ENCODE measurements at regions not wholly inside any gene's neighbourhood (a gene's known extent, or its start where the extent isn't known, plus 50 kb on each side); places are given as distances from the start of the nearest gene placed in this dataset.
"Not testable (repeated sequence)": the region's sequence is repeated elsewhere in the genome, so short reads cannot be mapped to it uniquely, and the experiment has no call there.

DNA sequence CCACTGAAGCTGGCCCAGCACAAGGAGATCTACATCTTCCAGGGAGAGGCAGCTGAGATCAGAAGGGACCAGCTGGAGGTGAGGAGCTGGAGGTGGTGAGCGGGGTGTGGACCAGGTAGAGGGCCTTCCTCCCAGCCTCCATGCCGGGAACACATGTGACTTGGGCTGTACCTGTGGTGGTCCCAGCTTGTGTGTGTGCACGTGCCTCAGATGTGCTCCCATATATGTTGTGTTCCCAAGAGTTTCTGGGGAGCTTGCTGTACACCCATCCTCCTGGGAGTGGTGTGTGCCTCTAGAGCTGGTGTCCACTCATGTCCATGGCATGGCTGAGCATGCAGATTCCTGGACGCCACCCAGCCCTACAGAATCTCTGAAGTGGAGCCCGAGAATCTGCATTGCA, 183.7 kb upstream of the AKAP13 start:
- FAIRE-seq; DNase-seq (ENCODE audit: insufficient read length, low spot score): not testable (repeated sequence)

DNA sequence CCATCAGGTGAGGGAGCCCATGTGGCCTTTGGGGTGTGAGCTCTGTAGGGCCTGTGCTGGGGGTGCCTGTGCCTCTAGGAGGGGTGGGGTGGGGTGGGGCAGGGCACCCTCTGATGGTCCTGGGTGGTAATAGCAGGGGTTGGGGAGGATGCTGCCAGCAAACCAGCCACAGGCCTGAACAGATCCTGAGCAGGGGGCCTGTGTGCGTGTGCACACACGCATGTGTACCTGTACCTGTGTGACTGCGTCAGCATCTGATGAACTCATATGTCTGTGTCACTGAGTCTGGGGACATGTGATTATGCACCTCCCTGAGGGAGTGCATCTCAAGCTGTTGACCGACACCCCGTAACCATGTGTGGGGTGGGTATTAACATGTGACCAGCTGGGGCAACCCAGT, 182.8 kb upstream of the AKAP13 start:
- DNase-seq (ENCODE audit: insufficient read length, low spot score); FAIRE-seq: not testable (repeated sequence)

DNA sequence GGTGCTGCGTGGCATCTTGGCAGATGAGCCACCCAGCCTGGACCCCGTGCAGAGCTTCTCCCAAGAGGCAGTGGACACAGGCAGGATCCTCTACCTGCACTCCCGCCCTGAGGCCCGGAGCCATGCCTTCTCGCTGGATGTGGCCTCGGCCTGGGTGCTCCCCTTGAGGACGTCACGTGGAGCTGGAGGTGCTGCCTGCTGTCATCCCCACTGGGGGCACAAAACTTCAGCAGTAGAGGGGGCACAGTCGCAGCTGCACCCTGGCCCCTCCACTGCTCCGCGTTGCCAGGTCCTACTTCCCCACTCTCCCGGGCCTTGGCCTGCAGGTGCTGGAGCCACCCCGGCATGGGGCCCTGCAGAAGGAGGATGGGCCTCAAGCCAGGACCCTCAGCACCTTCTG, 182.0 kb upstream of the AKAP13 start:
- not testable (repeated sequence) for FAIRE-seq; DNase-seq (ENCODE audit: insufficient read length, low spot score)

DNA sequence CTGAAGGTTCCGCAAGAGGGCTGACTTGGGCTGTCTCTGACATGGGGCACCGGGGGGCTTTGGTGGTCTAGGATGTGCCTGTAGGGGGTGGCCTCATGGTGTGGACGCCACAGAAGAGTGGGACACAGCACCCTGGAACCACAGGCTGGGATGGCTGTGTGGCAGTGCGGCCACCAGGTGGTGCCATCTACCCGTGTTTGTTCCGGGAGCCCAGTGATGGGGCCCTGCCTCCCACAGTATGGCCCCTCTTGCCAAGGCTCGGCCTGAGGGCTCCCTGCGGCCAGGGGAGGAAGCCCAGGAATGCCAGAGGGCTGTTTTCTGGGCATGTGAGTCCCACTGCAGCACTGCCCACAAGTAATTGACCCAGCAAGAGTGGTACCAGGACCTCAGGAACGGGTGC, 180.2 kb upstream of the AKAP13 start:
- FAIRE-seq; DNase-seq (ENCODE audit: insufficient read length, low spot score): not testable (repeated sequence)

DNA sequence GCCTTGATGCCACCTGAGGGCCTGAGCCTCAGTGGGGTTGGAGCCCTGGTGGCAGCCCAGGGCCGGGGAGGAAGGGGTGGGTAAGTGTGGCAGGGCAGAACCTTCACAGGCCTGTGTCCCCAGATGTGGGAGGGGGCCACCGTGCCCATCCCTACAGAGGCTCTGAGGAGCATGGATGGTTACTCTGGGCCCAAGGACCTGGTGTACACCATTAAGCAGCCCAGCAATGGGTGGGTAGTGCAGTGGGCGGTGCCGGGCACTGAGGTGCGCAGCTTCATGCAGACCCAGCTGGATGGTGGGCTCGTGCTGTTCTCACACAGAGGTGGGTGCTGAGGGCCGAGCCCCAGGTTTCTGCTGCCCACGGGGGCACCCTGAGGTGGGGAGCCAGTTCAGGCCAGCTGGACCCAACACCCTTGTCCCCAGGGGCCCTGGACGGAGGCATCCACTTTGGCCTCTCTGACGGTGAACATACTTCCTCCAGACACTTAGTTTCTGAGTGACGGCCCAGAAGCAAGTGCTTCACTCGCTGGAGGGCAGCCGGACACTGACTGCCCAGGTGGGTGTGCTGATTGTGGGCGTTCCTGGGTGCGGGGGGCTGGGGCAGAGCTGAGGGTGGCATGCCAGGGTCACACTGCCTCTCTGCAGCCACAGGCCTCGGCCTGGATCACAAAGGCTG, 179.1 kb upstream of the AKAP13 start:
- not testable (repeated sequence) for DNase-seq (ENCODE audit: insufficient read length, low spot score); FAIRE-seq

DNA sequence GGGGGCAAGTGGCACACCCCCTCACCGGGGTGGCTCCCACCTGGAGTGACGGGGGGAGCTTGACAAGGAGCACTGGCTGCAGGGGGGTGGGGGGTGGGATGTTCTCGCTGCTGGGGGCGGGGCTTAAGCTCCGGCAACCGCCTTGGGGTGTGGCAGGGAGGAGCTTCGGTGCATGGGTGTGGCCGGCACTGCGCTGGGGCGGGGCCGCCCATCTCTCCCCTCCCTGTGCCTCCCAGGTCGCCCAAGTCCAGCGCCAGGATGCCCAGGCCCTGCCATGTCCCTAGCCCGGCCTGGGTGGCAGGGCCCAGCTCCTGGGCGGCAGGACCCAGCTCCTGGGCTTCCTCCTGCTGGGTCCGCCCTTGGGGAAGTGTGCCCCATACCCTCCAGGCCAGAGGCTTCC, 175.9 kb upstream of the AKAP13 start:
- not testable (repeated sequence) for DNase-seq (ENCODE audit: insufficient read length, low spot score); FAIRE-seq

DNA sequence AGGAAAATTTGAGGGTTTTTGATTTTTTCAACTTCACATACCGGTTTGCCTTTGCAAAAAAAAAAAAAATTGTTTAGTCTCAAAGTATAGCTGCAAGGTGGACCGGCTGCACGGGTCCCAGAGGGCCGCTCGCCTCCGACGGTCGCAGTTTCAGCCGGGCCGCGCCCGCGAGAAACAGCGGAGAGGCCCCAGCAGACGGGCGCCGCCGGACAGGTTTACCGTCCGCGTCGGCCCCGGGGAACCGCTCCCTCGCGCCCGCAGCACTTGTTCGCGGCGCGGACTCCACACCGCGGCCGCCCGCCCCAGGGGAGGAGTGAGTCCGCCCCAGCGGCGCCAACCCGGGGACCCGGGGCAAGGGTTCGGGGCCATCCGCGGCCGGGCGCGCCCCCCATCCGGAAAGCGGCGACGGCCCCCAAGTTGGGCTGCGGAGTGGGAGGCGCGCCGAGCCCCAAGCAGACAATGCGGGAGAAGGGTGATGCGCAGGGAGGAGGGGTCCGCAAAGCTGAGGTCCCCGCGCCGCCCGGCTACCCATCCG, 146.5 kb upstream of the AKAP13 start:
- FAIRE-seq; DNase-seq (ENCODE audit: insufficient read length, low spot score): not testable (repeated sequence)

DNA sequence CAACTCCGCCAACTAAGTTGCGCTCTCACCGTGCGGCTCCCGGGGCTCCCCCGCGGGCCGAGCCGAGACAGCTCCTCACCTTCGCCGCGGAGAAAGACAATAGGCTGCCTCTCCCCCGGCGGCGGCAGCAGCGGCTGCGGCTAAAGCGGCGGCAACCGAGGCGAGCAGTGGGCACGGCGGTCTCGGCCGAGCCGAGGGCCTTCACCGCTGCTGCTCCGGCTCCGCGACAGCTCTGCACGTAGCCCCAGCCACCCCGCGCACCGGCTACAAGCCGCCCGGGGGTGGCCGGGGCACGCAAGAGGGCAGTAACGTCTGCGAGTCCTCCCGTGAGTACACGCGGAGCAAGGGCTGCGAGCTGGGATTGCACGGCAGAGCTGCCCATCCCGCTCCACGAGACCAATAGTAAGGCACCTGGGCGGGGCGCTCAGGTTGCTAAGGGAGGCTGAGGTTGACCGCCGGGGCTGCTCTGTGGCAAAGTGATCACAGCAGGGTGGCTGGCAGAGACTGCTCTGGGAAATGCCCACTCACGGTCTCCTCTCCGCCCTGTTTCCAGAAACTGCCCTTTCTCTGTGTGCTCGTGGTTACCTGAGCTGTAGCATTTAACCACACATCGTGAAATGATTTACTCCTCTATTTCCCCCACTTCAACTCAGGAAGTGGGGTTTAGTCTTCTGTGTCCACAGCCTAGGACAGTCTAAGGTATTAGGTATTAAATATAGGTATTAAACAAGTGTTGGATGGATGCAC, 145.8 kb upstream of the AKAP13 start:
- DNase-seq (ENCODE audit: insufficient read length, low spot score); FAIRE-seq: not testable (repeated sequence)

DNA sequence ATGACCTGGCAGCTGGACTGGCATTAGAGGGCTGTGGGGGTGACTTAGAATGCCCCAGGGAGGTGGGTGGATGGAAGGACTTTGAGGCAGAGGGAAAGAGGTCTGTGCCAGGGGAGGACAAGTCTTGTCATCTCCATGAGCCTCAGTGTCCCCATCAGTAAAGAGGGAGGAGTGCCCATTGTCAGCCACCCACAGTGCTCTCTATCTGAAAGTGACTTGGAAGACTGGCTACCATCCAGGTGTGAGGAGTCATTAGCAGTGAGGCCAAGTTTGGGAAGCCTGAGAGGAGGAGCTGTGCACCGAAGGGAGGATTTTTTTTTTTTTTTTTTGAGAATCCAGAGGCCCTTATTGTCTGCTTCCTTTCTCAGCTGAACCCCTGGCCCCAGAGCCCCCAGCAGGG, 136.3 kb upstream of the AKAP13 start:
- FAIRE-seq; DNase-seq (ENCODE audit: insufficient read length, low spot score): not testable (repeated sequence)

DNA sequence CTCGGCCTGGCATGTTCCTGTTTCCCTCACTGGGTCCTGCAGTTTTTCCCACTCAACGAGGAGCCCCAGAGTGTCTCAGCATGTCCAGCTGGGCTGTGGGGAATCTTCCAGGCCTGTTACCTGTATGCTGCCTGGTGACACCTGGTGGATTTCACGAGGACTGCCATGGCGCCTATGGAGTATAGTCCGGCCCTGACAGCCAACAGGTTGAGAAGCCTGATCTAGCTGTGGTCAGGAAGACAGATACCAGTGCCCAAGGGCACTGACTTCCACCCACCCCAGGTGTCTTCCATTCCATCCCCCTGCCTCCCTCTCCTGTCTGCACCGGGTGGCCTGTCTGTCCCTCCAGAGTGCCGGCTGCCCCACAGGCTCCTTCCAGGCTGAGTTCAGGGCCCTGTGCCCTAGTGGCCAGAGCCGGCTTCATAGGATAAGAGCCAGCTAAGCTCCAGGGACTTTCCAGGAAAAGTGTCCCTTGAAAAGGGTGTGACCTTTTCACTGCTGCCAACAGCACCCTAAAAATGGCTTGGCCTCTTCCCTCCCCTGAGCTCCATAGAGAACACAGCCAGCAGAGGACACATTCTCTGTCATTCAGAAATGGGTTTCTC, 129.4 kb upstream of the AKAP13 start:
- not testable (repeated sequence) for FAIRE-seq; DNase-seq (ENCODE audit: insufficient read length, low spot score)

DNA sequence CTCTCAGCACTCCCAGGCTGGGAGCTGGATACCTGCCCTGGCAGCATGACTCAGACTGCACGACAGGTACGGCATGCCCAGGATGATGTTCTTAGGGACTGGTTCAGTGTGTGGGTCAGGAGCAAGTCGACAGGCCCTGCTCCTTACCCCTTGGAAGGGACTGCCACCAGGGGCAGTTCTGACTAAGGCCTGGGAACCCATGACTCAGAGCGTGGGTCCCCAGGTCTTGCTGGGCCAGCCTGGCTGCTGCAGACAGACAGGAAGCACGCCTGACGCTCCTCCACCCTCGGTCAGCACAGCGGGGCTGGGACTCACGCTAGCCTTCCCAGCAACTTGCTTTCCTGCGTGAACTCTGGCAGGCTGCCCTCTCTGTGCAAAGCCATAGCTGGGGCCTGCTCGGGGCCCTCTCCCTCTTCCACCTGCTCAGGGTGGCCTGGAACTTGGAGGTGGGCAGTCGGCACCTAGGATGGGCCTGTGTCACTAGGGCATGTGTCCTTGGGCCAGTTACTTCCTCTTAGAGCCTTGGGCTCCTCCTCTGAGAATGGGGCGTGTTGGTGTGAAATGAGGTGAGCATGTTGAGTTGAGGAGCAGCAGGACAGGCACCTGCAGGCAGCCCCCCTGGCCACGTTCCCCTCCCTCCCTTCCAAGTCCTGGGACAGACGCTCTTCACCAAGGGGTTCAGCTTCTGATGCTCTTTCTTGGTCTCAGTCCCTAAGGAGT, 127.0 kb upstream of the AKAP13 start:
- not testable (repeated sequence) for FAIRE-seq; DNase-seq (ENCODE audit: insufficient read length, low spot score)

DNA sequence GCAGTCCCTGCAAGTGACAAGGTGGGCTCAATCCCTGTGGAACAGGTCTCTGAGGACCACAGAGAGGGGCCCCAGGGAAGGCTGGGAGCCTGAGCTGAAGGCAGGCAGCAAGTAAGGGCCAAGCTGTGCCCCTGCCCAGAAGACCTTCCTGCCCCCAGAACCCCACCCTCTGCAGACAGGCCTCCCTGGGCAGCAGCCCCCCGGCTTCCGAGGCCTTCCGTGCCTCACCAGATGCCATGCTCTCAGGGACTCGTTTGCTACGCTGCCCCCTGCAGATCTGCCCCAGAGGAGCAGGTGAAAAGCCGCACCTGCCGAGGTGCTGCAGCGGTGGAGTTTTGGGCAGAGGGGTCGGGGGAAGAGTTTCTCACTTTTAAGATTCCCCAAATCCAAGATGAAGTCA, 125.4 kb upstream of the AKAP13 start:
- not testable (repeated sequence) for DNase-seq (ENCODE audit: insufficient read length, low spot score); FAIRE-seq

DNA sequence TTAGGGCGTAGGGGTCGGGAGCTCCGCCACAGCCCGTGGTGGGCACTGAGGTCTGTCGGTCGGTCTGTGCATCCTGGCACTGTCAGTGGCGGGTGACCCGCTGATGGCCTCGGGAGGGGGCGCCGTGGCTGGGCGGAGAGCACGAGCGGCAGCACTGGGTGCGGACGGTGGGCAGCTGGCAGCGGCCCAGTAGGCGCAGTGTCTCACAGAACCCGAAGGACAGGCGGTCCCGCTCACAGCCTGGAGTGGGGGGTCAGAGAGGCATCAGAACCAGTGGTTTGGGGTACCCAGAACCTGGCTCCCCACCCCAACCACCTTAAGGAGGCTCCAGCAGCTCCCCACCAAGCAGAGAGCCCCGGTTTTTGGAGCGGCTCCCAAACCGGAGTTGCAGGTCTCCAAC, 124.9 kb upstream of the AKAP13 start:
- FAIRE-seq; DNase-seq (ENCODE audit: insufficient read length, low spot score): not testable (repeated sequence)

DNA sequence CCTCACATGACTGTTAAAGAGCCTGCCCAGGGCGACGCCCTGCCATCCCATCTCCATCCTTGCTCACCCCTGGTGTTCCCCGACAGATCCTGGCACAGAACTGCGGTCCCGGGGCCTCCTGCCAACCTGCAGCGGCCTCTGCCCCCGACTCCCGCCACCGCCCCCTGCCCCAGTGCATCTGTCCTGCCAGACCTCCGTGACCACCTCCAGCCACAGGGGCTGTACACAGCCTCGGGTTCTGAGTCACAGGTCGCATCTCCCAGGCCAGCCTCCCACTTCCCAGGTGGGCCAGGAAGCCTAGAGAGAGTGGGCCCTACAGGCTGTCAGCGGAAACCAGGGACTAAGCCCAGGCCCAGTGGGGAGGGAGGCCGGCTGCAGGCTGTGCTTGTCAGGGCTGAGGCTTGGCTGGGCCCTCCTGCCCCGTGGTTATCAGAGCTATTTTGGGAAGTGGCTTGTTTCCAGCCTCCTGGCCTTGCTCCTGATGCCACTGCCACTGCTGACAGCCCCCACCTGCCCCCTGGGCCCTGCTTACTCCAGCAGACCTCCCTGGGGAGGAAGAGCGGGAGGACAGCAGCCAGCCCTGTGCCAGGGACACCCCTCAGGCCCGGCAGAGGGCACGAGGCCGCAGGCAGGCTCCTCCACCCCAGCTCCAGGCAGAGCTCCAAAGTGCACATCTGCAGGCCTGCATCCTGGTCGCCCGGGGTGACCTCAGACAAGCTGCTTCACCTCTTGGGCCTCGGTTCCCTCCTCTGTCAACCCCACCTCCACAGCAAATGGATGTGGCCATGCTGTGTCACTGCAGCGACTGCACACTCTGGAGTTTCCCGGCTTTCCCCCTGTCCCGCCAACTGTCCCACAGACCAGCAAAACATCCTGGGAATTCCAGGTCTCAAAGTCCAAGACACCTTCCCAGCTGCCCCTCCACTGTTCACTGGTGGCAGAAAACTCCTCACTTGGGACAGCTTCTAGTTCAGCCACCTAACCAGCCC, 124.1 kb upstream of the AKAP13 start:
- not testable (repeated sequence) for FAIRE-seq; DNase-seq (ENCODE audit: insufficient read length, low spot score)

DNA sequence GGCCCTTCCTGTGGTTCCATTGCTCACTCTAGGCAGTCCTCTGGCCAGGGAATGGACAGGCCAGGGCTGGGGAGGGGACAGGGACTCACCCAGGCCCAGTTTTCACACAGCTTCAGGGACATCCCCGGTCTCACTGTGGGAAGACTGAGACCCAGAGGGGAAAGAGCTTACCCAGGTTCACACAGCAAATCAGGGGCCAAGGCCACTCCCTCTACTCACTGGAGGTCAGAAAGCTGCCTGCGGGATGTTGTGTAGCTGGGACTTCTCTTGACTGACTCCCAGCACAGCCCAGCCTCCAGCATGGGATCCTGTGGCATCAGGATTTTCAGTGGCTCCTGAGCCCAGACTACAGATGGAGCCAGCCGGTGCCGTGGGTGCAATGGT, 122.3 kb upstream of the AKAP13 start:
- FAIRE-seq = not testable (repeated sequence)

DNA sequence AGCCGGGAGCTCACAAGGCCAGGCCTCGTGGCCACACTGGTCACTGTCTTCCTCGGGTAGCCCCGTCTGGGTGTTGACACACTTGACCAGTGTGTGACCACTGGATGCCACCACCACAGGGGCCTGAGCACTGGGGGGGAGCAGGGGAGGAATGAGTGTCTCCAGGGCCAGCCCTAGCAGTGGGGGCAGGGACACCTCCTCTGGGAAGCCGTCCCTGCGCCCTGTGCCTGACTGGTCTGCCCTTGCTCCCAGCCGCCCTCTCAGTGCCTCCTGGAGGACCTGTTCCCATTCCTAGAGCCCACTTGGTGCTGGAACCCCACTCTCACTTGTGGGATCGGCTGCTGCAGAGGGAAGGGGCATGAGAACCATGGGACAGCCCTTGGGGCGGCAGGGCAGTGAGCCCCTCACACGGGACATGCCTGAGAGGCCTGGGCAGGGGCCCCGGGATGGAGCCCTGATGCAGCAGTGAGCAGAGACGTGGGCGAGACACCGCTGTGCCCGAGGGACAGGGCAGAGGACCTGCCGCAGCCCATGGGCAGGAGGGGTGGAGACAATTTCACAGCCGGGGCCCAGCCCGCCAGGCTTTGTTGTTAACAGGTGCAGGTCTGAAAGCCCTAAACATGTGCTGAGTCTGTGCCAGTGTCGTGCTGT, 121.7 kb upstream of the AKAP13 start:
- not testable (repeated sequence) for DNase-seq (ENCODE audit: insufficient read length, low spot score); FAIRE-seq

More for the DNA sequence above, 122.3 kb upstream of the AKAP13 start:
- DNase-seq (ENCODE audit: insufficient read length, low spot score) = not testable (repeated sequence)

DNA sequence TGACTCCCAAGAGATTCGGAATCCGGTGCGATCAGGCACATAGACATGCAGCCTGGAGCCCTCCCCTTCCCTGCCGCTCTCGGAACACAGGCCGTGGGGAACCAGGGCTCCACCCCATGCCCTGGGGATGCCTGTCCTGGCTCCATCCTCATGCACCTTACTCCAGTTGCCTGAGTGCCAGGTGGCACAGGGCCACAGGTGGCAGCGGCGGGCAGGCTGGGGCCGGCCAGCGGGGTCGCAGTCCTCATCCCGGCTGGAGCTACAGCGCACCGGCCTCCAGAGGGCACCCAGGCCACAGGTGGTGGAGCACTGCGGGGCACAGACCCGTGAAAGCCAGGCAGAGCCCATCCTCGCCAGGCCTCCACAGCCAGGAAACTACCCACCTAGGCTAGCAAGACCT, 119.9 kb upstream of the AKAP13 start:
- DNase-seq (ENCODE audit: insufficient read length, low spot score); FAIRE-seq: not testable (repeated sequence)

DNA sequence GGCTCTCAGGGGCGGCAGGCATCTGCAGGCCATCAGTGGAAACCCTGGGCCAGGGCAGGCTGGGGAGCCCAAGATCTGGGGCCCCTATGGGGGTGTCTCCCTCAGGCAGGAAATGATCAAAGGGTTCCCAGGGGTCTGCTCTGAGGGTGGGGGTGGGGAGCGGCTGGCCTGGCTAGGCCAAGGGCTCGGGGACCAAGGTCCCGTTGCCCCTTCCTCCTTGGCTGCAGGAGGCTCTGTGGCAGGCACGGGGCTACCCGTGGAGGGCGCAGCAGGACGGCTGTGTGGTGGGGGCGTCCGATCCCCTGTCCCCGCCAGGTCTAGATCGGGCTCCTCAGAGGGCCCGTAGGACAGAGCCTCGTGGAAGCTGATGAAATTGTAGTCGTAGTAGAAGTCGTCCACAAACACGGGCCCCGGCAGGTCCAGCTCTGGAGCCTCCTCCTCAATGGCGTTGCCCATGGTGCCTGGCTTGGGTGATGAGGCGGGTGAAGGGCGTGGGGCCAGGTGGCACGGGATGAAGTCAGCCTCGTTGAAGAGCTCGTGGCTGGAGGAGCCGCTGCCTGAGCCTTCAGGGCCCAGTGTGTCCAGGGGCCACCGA, 117.8 kb upstream of the AKAP13 start:
- not testable (repeated sequence) for FAIRE-seq; DNase-seq (ENCODE audit: insufficient read length, low spot score)
